H4 (cell line): ENCODE measurements at regions not wholly inside any gene's neighbourhood (a gene's known extent, or its start where the extent isn't known, plus 50 kb on each side); places are given as distances from the start of the nearest gene placed in this dataset.
A peak's percentile ranks its signal among the peaks of the same experiment; 100 is the strongest.
"Not testable (repeated sequence)": the region's sequence is repeated elsewhere in the genome, so short reads cannot be mapped to it uniquely, and the experiment has no call there.

Source experiments
- DNase-seq: peaks from one replicate; pipeline ENCODE4 v3.0.0-alpha.2; 2015; ENCODE audit warnings: low spot score

GRCh38 chr5:23451156-23451555 is 56.3 kb upstream of the PRDM9 start:
- DNase-seq = no peak

GRCh38 chr5:23450187-23450586 is 57.2 kb upstream of the PRDM9 start:
- DNase-seq = no peak

GRCh38 chr5:23448627-23449026 is 58.8 kb upstream of the PRDM9 start:
- no peak for DNase-seq

GRCh38 chr5:23446424-23446823 is 61.0 kb upstream of the PRDM9 start:
- DNase-seq = peak; percentile 88

- DNase-seq = no peak
These were observed 61.8 kb upstream of the PRDM9 start for GRCh38 chr5:23445573-23445972.

GRCh38 chr5:23440703-23441102 is 66.7 kb upstream of the PRDM9 start:
- DNase-seq = no peak

- DNase-seq = no peak
These were observed 70.4 kb upstream of the PRDM9 start for GRCh38 chr5:23437011-23437410.

GRCh38 chr5:23433534-23434315 is 73.7 kb upstream of the PRDM9 start:
- DNase-seq = no peak

- DNase-seq = no peak
These were observed 78.7 kb upstream of the PRDM9 start for GRCh38 chr5:23428705-23429104.

- DNase-seq = not testable (repeated sequence)
These were observed 87.2 kb upstream of the PRDM9 start for GRCh38 chr5:23420214-23420613.

- peak; percentile 76 for DNase-seq
These were observed 88.3 kb upstream of the PRDM9 start for GRCh38 chr5:23419115-23419514.

- DNase-seq = no peak
These were observed 94.9 kb upstream of the PRDM9 start for GRCh38 chr5:23412515-23412914.

- DNase-seq = peak; percentile 37
These were observed 95.4 kb upstream of the PRDM9 start for GRCh38 chr5:23411994-23412393.

GRCh38 chr5:23411200-23411599 is 96.2 kb upstream of the PRDM9 start:
- DNase-seq = no peak

GRCh38 chr5:23410775-23411174 is 96.6 kb upstream of the PRDM9 start:
- DNase-seq = not testable (repeated sequence)

- DNase-seq = no peak
These were observed 101.9 kb upstream of the PRDM9 start for GRCh38 chr5:23405316-23406068.

GRCh38 chr5:23402585-23402984 is 104.8 kb upstream of the PRDM9 start:
- DNase-seq = no peak

- no peak for DNase-seq
These were observed 106.5 kb upstream of the PRDM9 start for GRCh38 chr5:23400951-23401350.

GRCh38 chr5:23396346-23396745 is 111.1 kb upstream of the PRDM9 start:
- no peak for DNase-seq

GRCh38 chr5:23389291-23390101 is 117.9 kb upstream of the PRDM9 start:
- no peak for DNase-seq

- no peak for DNase-seq
These were observed 122.4 kb upstream of the PRDM9 start for GRCh38 chr5:23385036-23385435.

GRCh38 chr5:23372177-23372576 is 135.2 kb upstream of the PRDM9 start:
- no peak for DNase-seq
